ENCODE measurements at regions not wholly inside any gene's neighbourhood (a gene's known extent, or its start where the extent isn't known, plus 50 kb on each side); places are given as distances from the start of the nearest gene placed in this dataset.

- H3K36me3 ChIP-seq (replicated peaks) = no peaks in the 10 kb centered on the region
- in situ Hi-C loops (cut with MboI; ENCODE audit: low sequenced_read_pairs) = loop anchor here (25.0 kb wide), 1 partner anchor 1287 kb away; no protein-coding TSS in a partner anchor
- H3K4me1 ChIP-seq = no peaks in the 10 kb centered on the region
- H3K4me3 ChIP-seq = no peak overlapping the region
- H3K27me3 ChIP-seq (ENCODE audit: low read depth) = no peaks in the 10 kb centered on the region
- H3K9me3 ChIP-seq = no peaks in the 10 kb centered on the region
- no peak for DNase-seq (ENCODE audit: low spot score in 2 of 2)
Measured at GRCh38 chr16:27123795-27124409, 57.2 kb downstream of the C16orf82 start.

DNA sequence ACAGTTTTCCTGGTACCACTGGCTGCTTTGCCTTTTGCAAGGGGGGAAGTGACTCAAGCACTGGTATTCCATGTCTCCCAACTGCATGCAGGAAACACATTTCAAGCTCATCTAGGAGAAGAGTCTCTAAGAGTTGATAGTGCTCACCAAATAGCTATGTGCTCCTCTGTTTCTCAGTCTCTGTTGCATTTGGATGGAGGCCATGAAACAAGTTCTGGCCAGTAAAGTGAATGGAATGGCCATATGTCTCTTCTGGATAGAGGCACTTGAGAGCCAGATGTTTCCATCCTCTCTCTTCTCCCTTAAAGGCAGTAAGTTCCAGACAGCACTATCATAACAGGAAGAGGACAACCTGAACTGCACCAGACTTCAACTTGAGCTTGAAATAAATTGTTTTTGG, 60.6 kb downstream of the C16orf82 start:
- in situ Hi-C loops (cut with MboI; ENCODE audit: low sequenced_read_pairs) = no loop called here
- Histone ChIP-seq H3K27me3 (ENCODE audit: low read depth) (no peaks in the 10 kb centered on the region), H3K36me3 (replicated peaks) (no peaks in the 10 kb centered on the region), H3K4me3 (no peak overlapping the region), H3K9me3 (no peaks in the 10 kb centered on the region), H3K4me1 (no peaks in the 10 kb centered on the region)
- no peak for DNase-seq (ENCODE audit: low spot score in 2 of 2)

DNA sequence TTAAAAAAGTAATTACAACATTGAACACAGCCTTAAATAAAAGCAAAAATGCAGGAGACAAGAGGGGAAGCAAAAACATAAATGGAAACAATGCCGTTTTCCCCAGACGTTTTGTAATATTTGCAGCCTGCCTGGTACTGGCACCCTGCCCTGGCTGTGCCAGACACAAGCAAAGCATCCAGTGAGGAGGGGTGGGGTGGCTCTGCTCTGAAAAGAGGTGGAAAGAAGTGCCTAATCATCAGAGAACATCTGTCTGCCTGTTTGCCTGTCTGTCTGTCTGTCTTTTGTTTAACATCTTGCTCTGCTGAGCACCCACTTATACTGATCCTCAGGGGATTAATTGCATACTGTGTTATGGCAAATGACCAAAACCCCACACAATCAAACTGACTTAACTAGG, 62.7 kb downstream of the C16orf82 start:
- no peak overlapping the region for H3K4me3 ChIP-seq
- H3K4me1 ChIP-seq = no peaks in the 10 kb centered on the region
- no peaks in the 10 kb centered on the region for H3K27me3 ChIP-seq (ENCODE audit: low read depth)
- in situ Hi-C loops (cut with MboI; ENCODE audit: low sequenced_read_pairs) = no loop called here
- H3K36me3 ChIP-seq (replicated peaks) = no peaks in the 10 kb centered on the region
- no peaks in the 10 kb centered on the region for H3K9me3 ChIP-seq
- no peak for DNase-seq (ENCODE audit: low spot score in 2 of 2)

GRCh38 chr16:27138257-27138656, 65.1 kb upstream of the KDM8 start:
- DNase-seq (ENCODE audit: low spot score in 2 of 2) = no peak
- Histone ChIP-seq H3K9me3 (no peaks in the 10 kb centered on the region), H3K4me1 (no peaks in the 10 kb centered on the region), H3K4me3 (no peak overlapping the region), H3K27me3 (ENCODE audit: low read depth) (no peaks in the 10 kb centered on the region), H3K36me3 (replicated peaks) (no peaks in the 10 kb centered on the region)
- in situ Hi-C loops (cut with MboI; ENCODE audit: low sequenced_read_pairs) = no loop called here

DNA sequence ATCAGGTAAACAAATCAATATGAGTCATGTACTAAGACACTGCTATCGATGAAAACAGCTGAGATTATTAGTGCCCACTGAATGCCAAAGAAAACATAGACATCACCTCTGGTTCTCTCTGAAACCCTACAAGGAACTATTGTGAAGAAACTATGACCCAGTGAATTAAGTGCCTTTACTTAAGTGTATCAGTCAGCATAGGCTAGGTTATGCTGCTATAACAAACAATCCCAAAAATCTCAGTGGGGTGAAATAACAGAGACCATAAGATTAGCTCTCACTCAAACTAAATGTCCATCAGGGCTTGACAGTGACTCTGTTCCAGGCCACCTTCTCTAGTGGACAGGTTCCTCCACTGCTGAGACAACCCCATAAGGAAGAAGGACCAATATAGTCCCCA, 57.7 kb upstream of the KDM8 start:
- no peaks in the 10 kb centered on the region for H3K27me3 ChIP-seq (ENCODE audit: low read depth)
- no peaks in the 10 kb centered on the region for H3K36me3 ChIP-seq (replicated peaks)
- in situ Hi-C loops (cut with MboI; ENCODE audit: low sequenced_read_pairs) = no loop called here
- H3K4me3 ChIP-seq = no peak overlapping the region
- no peaks in the 10 kb centered on the region for H3K9me3 ChIP-seq
- no peak for DNase-seq (ENCODE audit: low spot score in 2 of 2)
- no peaks in the 10 kb centered on the region for H3K4me1 ChIP-seq

DNA sequence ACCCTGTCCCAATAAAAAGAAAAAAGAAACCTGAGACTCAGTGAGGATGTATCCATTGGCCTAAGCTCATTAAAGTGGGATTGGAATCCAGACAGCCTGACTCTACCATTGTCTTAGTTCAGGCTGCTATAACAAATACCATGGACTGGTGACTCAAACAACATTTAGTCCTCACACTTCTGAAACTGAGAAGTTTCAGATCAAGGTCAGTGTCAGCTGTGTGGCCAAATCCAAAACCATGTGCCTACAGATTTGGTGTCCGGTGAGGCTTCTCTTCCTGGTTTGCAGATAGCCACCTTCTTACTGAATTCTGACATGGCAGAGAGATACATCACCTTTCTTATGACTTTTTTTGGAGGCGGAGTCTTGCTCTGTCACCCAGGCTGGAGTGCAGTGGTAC, 53.3 kb upstream of the KDM8 start:
- Histone ChIP-seq H3K27me3 (ENCODE audit: low read depth) (no peaks in the 10 kb centered on the region), H3K4me3 (no peak overlapping the region), H3K9me3 (no peaks in the 10 kb centered on the region), H3K4me1 (peaks cover 4% of the 10 kb centered on the region), H3K36me3 (replicated peaks) (no peaks in the 10 kb centered on the region)
- in situ Hi-C loops (cut with MboI; ENCODE audit: low sequenced_read_pairs) = no loop called here
- DNase-seq (ENCODE audit: low spot score in 2 of 2) = no peak

DNA sequence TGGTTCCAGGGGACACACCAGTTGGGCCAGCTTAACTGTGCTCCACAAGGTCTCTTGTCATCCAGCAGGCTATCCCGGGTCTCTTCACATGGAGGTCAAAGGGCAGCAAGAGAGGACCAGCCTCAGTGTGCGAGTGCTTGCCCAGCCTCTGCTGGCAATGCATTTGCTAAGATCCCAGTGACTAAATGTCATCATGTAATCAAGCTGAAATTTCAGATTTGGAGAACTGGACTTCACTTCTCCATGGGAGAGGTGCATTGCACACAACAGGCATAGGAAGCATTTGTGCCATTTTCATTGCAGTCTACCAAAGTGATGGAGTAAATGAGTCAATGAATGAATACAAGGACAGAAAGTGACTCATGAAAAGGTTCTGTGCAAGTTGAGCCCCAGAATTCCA, 51.2 kb upstream of the KDM8 start:
- in situ Hi-C loops (cut with MboI; ENCODE audit: low sequenced_read_pairs) = no loop called here
- DNase-seq (ENCODE audit: low spot score in 2 of 2) = no peak
- Histone ChIP-seq H3K36me3 (replicated peaks) (no peaks in the 10 kb centered on the region), H3K4me1 (peaks cover 4% of the 10 kb centered on the region), H3K9me3 (no peaks in the 10 kb centered on the region), H3K4me3 (no peak overlapping the region), H3K27me3 (ENCODE audit: low read depth) (no peaks in the 10 kb centered on the region)

GRCh38 chr16:27152801-27153200, 50.5 kb upstream of the KDM8 start:
- H3K4me1 ChIP-seq = peaks cover 4% of the 10 kb centered on the region
- DNase-seq (ENCODE audit: low spot score in 2 of 2) = no peak
- H3K27me3 ChIP-seq (ENCODE audit: low read depth) = no peaks in the 10 kb centered on the region
- in situ Hi-C loops (cut with MboI; ENCODE audit: low sequenced_read_pairs) = no loop called here
- no peak overlapping the region for H3K4me3 ChIP-seq
- no peaks in the 10 kb centered on the region for H3K9me3 ChIP-seq
- no peaks in the 10 kb centered on the region for H3K36me3 ChIP-seq (replicated peaks)
